Liver (tissue), 8 donors: ENCODE measurements at regions not wholly inside any gene's neighbourhood (a gene's known extent, or its start where the extent isn't known, plus 50 kb on each side); places are given as distances from the start of the nearest gene placed in this dataset.

Experiments
- DNase-seq: peaks from one replicate; pipeline ENCODE4 v3.0.0-alpha.2; 2017; ENCODE audit warnings: low spot score
- H3K27ac ChIP-seq, 2 donors: one replicate each; pipeline ENCODE4 v1.7.0; 2013; ENCODE audit warnings: inconsistent platforms in 2 of 2, low read length in 2 of 2, control low read depth in 1 of 2, low read depth in 1 of 2, mild to moderate bottlenecking in 1 of 2
- H3K27me3 ChIP-seq, 4 donors: one replicate each; pipeline versions ENCODE4 v1.6.1 to v1.7.0; 2013; ENCODE audit warnings: low read length in 3 of 4, inconsistent platforms in 1 of 4, mild to moderate bottlenecking in 1 of 4, moderate library complexity in 1 of 4; ENCODE audit not compliant: control insufficient read depth in 4 of 4, insufficient read depth in 4 of 4
- H3K36me3 ChIP-seq, 4 donors: one replicate each; pipeline versions ENCODE4 v1.6.1 to v1.7.0; 2013; ENCODE audit warnings: low read length in 3 of 4, mild to moderate bottlenecking in 3 of 4, low read depth in 1 of 4, moderate library complexity in 1 of 4; ENCODE audit not compliant: control insufficient read depth in 4 of 4, insufficient read depth in 3 of 4
- H3K4me1 ChIP-seq, 4 donors: one replicate each; pipeline versions ENCODE4 v1.6.1 to v1.7.0; 2013; ENCODE audit warnings: low read length in 3 of 4, mild to moderate bottlenecking in 3 of 4, moderate library complexity in 1 of 4; ENCODE audit not compliant: control insufficient read depth in 4 of 4, insufficient read depth in 4 of 4
- H3K4me3 ChIP-seq, 3 donors: one replicate each; pipeline versions ENCODE4 v1.6.1 to v1.7.0; 2013; ENCODE audit warnings: low read length in 3 of 3, control low read depth in 1 of 3, low read depth in 1 of 3, mild to moderate bottlenecking in 1 of 3
- H3K9ac ChIP-seq, 2 donors: one replicate each; pipeline ENCODE4 v1.7.0; 2013; ENCODE audit warnings: low read length in 2 of 2, mild to moderate bottlenecking in 2 of 2, moderate library complexity in 2 of 2, control low read depth in 1 of 2, low read depth in 1 of 2
- H3K9me3 ChIP-seq, 4 donors: one replicate each; pipeline versions ENCODE4 v1.6.1 to v1.7.0; 2013; ENCODE audit warnings: low read length in 3 of 4; ENCODE audit not compliant: control insufficient read depth in 4 of 4
- EGR1 ChIP-seq, 2 donors: IDR thresholded peaks; 2 replicates each; pipeline ENCODE4 v1.6.1; 2016 to 2018; ENCODE audit warnings: antibody characterized with exemption in 2 of 2, low read depth in 2 of 2
- FOXA1 ChIP-seq: IDR thresholded peaks from 2 replicates; pipeline ENCODE4 v1.6.1; 2016; ENCODE audit warnings: antibody characterized with exemption
- FOXA2 ChIP-seq: IDR thresholded peaks from 2 replicates; pipeline ENCODE4 v1.6.1; 2016; ENCODE audit warnings: antibody characterized with exemption
- GABPA ChIP-seq, 2 donors: IDR thresholded peaks in 1 of 2; conservative IDR thresholded peaks in 1 of 2; 2 replicates each; pipeline ENCODE4 v1.6.1; 2016; ENCODE audit warnings: antibody characterized with exemption in 2 of 2, mild to moderate bottlenecking in 1 of 2, moderate library complexity in 1 of 2
- HNF4A ChIP-seq, 2 donors: conservative IDR thresholded peaks; 2 replicates each; pipeline ENCODE4 v1.6.1; 2016; ENCODE audit warnings: antibody characterized with exemption in 2 of 2, mild to moderate bottlenecking in 2 of 2
- HNF4G ChIP-seq: IDR thresholded peaks from 2 replicates; pipeline ENCODE4 v1.6.1; 2016; ENCODE audit warnings: antibody characterized with exemption
- JUND ChIP-seq, 2 donors: IDR thresholded peaks; 2 replicates each; pipeline ENCODE4 v1.6.1; 2016; ENCODE audit warnings: antibody characterized with exemption in 2 of 2
- MAX ChIP-seq: IDR thresholded peaks from 2 replicates; pipeline ENCODE4 v1.6.1; 2016; ENCODE audit warnings: antibody characterized with exemption
- NR2F2 ChIP-seq: IDR thresholded peaks from 2 replicates; pipeline ENCODE4 v1.6.1; 2016; ENCODE audit warnings: antibody characterized with exemption
- RAD21 ChIP-seq, 2 donors: IDR thresholded peaks; 2 replicates each; pipeline ENCODE4 v1.6.1; 2016; ENCODE audit warnings: antibody characterized with exemption in 2 of 2, mild to moderate bottlenecking in 2 of 2
- RXRA ChIP-seq, 2 donors: IDR thresholded peaks; 2 replicates each; pipeline ENCODE4 v1.6.1; 2017 to 2018; ENCODE audit warnings: antibody characterized with exemption in 2 of 2, mild to moderate bottlenecking in 1 of 2
- SP1 ChIP-seq: IDR thresholded peaks from 2 replicates; pipeline ENCODE4 v1.6.1; 2018; ENCODE audit warnings: antibody characterized with exemption, mild to moderate bottlenecking
- TAF1 ChIP-seq: conservative IDR thresholded peaks from 2 replicates; pipeline ENCODE4 v1.6.1; 2016; ENCODE audit warnings: antibody characterized with exemption, mild to moderate bottlenecking
- YY1 ChIP-seq: IDR thresholded peaks from 2 replicates; pipeline ENCODE4 v1.6.1; 2016; ENCODE audit warnings: antibody characterized with exemption, mild to moderate bottlenecking
- WGBS: extraction: QIAGEN DNeasy Blood & Tissue Kit; methylation state at CpG from one replicate; pipeline ENCODE4 v1.1.7; 2013; 5-methylcytosine and 5-hydroxymethylcytosine counted together
- TF ChIP-seq, protein P1 (sequence below): fragments of 150-350 bp; IDR thresholded peaks from 2 replicates; pipeline ENCODE4 v1.5.1; 2017; ENCODE audit warnings: improper control_type of control experiment, low read depth, low read length; ENCODE audit not compliant: missing input control
- TF ChIP-seq, protein P2 (sequence below): IDR thresholded peaks from 2 replicates; pipeline ENCODE4 v1.6.1; 2016; ENCODE audit warnings: antibody characterized with exemption
- TF ChIP-seq, protein P3 (sequence below): IDR thresholded peaks from 2 replicates; pipeline ENCODE4 v1.6.1; 2016; ENCODE audit warnings: antibody characterized with exemption, mild to moderate bottlenecking
- TF ChIP-seq, protein P4 (sequence below): IDR thresholded peaks from 2 replicates; pipeline ENCODE4 v1.6.1; 2016; ENCODE audit warnings: antibody characterized with exemption
- donor health status: healthy.
- donor health status: healthy.
- donor health status: healthy.
- donor health status: healthy.
- donor health status: healthy.

- Histone ChIP-seq H3K27ac (no peak overlapping the region), H3K4me1 (no peaks in the 10 kb centered on the region), H3K27me3 (no peaks in the 10 kb centered on the region), H3K9ac (no peak overlapping the region), H3K36me3 (no peaks in the 10 kb centered on the region), H3K9me3 (peaks cover 0 to 3% (median 0%) of the 10 kb centered on the region in 4 donors), H3K4me3 (no peak overlapping the region)
- 77% methylated on average over 12 of the region's 12 CpGs for WGBS
- no peak for DNase-seq
- TF ChIP-seq NR2F2, result no peak
- no peak for TF ChIP-seq JUND (IDR thresholded peaks at IDR 0.05)
- no peak for TF ChIP-seq EGR1 (IDR thresholded peaks at IDR 0.05; ENCODE audit: low read depth in 2 of 2)
- no peak for TF ChIP-seq SP1
- no peak for TF ChIP-seq TAF1
- no peak for TF ChIP-seq FOXA2
- no peak for TF ChIP-seq HNF4A (conservative IDR thresholded peaks at IDR 0.05)
- no peak for TF ChIP-seq RAD21 (IDR thresholded peaks at IDR 0.05)
- TF ChIP-seq, protein P1, sequence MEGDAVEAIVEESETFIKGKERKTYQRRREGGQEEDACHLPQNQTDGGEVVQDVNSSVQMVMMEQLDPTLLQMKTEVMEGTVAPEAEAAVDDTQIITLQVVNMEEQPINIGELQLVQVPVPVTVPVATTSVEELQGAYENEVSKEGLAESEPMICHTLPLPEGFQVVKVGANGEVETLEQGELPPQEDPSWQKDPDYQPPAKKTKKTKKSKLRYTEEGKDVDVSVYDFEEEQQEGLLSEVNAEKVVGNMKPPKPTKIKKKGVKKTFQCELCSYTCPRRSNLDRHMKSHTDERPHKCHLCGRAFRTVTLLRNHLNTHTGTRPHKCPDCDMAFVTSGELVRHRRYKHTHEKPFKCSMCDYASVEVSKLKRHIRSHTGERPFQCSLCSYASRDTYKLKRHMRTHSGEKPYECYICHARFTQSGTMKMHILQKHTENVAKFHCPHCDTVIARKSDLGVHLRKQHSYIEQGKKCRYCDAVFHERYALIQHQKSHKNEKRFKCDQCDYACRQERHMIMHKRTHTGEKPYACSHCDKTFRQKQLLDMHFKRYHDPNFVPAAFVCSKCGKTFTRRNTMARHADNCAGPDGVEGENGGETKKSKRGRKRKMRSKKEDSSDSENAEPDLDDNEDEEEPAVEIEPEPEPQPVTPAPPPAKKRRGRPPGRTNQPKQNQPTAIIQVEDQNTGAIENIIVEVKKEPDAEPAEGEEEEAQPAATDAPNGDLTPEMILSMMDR, result no peak
- TF ChIP-seq, protein P2, sequence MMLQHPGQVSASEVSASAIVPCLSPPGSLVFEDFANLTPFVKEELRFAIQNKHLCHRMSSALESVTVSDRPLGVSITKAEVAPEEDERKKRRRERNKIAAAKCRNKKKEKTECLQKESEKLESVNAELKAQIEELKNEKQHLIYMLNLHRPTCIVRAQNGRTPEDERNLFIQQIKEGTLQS, result no peak
- no peak for TF ChIP-seq RXRA (IDR thresholded peaks at IDR 0.05)
- TF ChIP-seq, protein P3, sequence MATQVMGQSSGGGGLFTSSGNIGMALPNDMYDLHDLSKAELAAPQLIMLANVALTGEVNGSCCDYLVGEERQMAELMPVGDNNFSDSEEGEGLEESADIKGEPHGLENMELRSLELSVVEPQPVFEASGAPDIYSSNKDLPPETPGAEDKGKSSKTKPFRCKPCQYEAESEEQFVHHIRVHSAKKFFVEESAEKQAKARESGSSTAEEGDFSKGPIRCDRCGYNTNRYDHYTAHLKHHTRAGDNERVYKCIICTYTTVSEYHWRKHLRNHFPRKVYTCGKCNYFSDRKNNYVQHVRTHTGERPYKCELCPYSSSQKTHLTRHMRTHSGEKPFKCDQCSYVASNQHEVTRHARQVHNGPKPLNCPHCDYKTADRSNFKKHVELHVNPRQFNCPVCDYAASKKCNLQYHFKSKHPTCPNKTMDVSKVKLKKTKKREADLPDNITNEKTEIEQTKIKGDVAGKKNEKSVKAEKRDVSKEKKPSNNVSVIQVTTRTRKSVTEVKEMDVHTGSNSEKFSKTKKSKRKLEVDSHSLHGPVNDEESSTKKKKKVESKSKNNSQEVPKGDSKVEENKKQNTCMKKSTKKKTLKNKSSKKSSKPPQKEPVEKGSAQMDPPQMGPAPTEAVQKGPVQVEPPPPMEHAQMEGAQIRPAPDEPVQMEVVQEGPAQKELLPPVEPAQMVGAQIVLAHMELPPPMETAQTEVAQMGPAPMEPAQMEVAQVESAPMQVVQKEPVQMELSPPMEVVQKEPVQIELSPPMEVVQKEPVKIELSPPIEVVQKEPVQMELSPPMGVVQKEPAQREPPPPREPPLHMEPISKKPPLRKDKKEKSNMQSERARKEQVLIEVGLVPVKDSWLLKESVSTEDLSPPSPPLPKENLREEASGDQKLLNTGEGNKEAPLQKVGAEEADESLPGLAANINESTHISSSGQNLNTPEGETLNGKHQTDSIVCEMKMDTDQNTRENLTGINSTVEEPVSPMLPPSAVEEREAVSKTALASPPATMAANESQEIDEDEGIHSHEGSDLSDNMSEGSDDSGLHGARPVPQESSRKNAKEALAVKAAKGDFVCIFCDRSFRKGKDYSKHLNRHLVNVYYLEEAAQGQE, result no peak
- no peak for TF ChIP-seq FOXA1
- no peak for TF ChIP-seq MAX
- TF ChIP-seq YY1, result no peak
- TF ChIP-seq, protein P4, sequence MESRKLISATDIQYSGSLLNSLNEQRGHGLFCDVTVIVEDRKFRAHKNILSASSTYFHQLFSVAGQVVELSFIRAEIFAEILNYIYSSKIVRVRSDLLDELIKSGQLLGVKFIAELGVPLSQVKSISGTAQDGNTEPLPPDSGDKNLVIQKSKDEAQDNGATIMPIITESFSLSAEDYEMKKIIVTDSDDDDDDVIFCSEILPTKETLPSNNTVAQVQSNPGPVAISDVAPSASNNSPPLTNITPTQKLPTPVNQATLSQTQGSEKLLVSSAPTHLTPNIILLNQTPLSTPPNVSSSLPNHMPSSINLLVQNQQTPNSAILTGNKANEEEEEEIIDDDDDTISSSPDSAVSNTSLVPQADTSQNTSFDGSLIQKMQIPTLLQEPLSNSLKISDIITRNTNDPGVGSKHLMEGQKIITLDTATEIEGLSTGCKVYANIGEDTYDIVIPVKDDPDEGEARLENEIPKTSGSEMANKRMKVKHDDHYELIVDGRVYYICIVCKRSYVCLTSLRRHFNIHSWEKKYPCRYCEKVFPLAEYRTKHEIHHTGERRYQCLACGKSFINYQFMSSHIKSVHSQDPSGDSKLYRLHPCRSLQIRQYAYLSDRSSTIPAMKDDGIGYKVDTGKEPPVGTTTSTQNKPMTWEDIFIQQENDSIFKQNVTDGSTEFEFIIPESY, result no peak
- TF ChIP-seq HNF4G, result no peak
- no peak for TF ChIP-seq GABPA (IDR thresholded peaks at IDR 0.05 in 1 of 2, conservative IDR thresholded peaks at IDR 0.05 in 1 of 2)
Observed at GRCh38 chr6:67300430-67301040, 1334.5 kb upstream of the ADGRB3 start.
